Smooth muscle cell (in vitro differentiated cells): ENCODE measurements at regions not wholly inside any gene's neighbourhood (a gene's known extent, or its start where the extent isn't known, plus 50 kb on each side); places are given as distances from the start of the nearest gene placed in this dataset.

Experiments
- DNase-seq: peaks from one replicate; lab custom pipeline; 2025; ENCODE audit not compliant: unreplicated experiment; lab: John Stamatoyannopoulos, UW
- H2AFZ ChIP-seq: fragments of 200-600 bp; sonication (generic); 2 replicates; pipeline ENCODE4 v1.6.0; 2016; ENCODE audit warnings: antibody characterized with exemption, low read depth, mild to moderate bottlenecking
- H3F3A ChIP-seq: fragments of 200-600 bp; sonication (generic); 2 replicates; pipeline ENCODE4 v1.6.0; 2017; ENCODE audit warnings: antibody characterized with exemption, low read depth
- H3K27ac ChIP-seq: fragments of 200-600 bp; sonication (generic); 2 replicates; pipeline ENCODE4 v1.5.1; 2016; ENCODE audit warnings: low read depth, mild to moderate bottlenecking
- H3K27me3 ChIP-seq: fragments of 200-600 bp; sonication (generic); 2 replicates; pipeline ENCODE4 v1.6.1; 2016; ENCODE audit warnings: low read depth, mild to moderate bottlenecking
- H3K36me3 ChIP-seq: fragments of 200-600 bp; sonication (generic); 2 replicates; pipeline ENCODE4 v1.5.1; 2016; ENCODE audit warnings: low read depth
- H3K4me1 ChIP-seq: fragments of 200-600 bp; sonication (generic); 2 replicates; pipeline ENCODE4 v1.5.1; 2016; ENCODE audit warnings: low read depth
- H3K4me2 ChIP-seq: fragments of 200-600 bp; sonication (generic); 2 replicates; pipeline ENCODE4 v1.6.0; 2016; ENCODE audit warnings: mild to moderate bottlenecking
- H3K4me3 ChIP-seq: fragments of 200-600 bp; sonication (generic); 2 replicates; pipeline ENCODE4 v1.5.1; 2016; ENCODE audit warnings: mild to moderate bottlenecking
- H3K79me2 ChIP-seq: fragments of 200-600 bp; sonication (generic); 2 replicates; pipeline ENCODE4 v1.6.0; 2016; ENCODE audit warnings: low read depth, mild to moderate bottlenecking
- H3K9ac ChIP-seq: fragments of 200-600 bp; sonication (generic); 2 replicates; pipeline ENCODE4 v1.6.0; 2016; ENCODE audit warnings: low read depth
- H3K9me3 ChIP-seq: fragments of 200-600 bp; sonication (generic); replicated peaks from 2 replicates; pipeline ENCODE4 v1.5.1; 2016; ENCODE audit warnings: low read depth
- H4K20me1 ChIP-seq: fragments of 200-600 bp; sonication (generic); 2 replicates; pipeline ENCODE4 v1.6.0; 2016; ENCODE audit warnings: low read depth
- WGBS: methylation state at CpG from one replicate; pipeline ENCODE4 v1.1.7; 2016; ENCODE audit warnings: low lambda C conversion rate; 5-methylcytosine and 5-hydroxymethylcytosine counted together
- TF ChIP-seq, protein P1 (sequence below): fragments of 200-600 bp; sonication (generic); IDR thresholded peaks from 2 replicates; pipeline ENCODE4 v1.5.1; 2017; ENCODE audit warnings: borderline replicate concordance, mild to moderate bottlenecking, antibody characterized with exemption; ENCODE audit not compliant: insufficient read depth, poor library complexity, severe bottlenecking

DNA sequence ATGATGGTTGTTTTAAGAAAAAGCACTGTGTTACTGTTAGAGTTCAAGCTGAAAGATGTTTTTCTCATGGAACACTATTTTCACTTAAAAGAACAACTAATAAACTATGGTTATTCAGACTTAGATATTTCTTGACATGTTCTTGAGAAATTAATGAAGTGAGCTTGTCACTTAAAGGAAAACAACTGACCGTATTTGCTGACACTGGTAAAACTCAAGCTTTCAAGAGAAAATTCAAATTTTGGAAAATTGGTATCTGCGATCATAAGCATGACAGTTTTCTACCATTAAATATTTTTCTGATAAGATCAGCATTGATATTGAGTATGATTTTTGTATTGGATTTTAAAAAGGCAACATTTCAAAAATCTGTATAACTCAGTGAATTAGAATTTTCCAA lies 549.5 kb upstream of the ACTRT1 start:
- H3K9ac ChIP-seq, result no peak overlapping the region
- H3K79me2 ChIP-seq, result no peaks in the 10 kb centered on the region
- H3K4me3 ChIP-seq, result no peak overlapping the region
- no peaks in the 10 kb centered on the region for H3K27me3 ChIP-seq
- 89% methylated on average over 2 of the region's 2 CpGs for WGBS
- no peaks in the 10 kb centered on the region for H3K9me3 ChIP-seq
- no peak overlapping the region for H2AFZ ChIP-seq
- no peaks in the 10 kb centered on the region for H3K36me3 ChIP-seq
- no peaks in the 10 kb centered on the region for H3F3A ChIP-seq
- TF ChIP-seq, protein P1, sequence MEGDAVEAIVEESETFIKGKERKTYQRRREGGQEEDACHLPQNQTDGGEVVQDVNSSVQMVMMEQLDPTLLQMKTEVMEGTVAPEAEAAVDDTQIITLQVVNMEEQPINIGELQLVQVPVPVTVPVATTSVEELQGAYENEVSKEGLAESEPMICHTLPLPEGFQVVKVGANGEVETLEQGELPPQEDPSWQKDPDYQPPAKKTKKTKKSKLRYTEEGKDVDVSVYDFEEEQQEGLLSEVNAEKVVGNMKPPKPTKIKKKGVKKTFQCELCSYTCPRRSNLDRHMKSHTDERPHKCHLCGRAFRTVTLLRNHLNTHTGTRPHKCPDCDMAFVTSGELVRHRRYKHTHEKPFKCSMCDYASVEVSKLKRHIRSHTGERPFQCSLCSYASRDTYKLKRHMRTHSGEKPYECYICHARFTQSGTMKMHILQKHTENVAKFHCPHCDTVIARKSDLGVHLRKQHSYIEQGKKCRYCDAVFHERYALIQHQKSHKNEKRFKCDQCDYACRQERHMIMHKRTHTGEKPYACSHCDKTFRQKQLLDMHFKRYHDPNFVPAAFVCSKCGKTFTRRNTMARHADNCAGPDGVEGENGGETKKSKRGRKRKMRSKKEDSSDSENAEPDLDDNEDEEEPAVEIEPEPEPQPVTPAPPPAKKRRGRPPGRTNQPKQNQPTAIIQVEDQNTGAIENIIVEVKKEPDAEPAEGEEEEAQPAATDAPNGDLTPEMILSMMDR, result no peak
- no peak for DNase-seq
- no peak overlapping the region for H3K27ac ChIP-seq
- no peaks in the 10 kb centered on the region for H3K4me1 ChIP-seq
- H4K20me1 ChIP-seq, result no peaks in the 10 kb centered on the region
- no peak overlapping the region for H3K4me2 ChIP-seq

DNA sequence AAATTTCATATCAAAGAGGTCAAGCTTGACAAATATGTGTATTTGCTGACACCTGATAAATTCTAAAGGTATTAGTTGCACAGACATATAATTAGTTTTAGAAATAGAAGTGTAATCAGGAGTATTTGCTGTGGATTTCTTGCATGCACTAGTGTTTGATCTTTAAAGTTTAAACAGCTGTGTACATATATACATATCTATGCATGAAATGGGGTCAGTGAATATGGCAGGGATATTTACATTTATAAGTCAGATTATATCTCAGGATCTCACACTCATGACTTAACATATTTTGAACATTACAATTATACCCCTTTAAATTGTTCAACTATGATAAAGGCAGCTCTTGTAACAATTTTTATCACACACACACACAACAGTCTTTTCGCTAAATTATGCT lies 547.4 kb upstream of the ACTRT1 start:
- H3K4me2 ChIP-seq, result no peak overlapping the region
- H3K9ac ChIP-seq, result no peak overlapping the region
- no peak overlapping the region for H3K27ac ChIP-seq
- no peaks in the 10 kb centered on the region for H4K20me1 ChIP-seq
- H3K79me2 ChIP-seq, result no peaks in the 10 kb centered on the region
- peaks cover 4% of the 10 kb centered on the region for H3K9me3 ChIP-seq
- no peak overlapping the region for H3K4me3 ChIP-seq
- H3K27me3 ChIP-seq, result no peaks in the 10 kb centered on the region
- WGBS, result 68% methylated on average over 1 of the region's 1 CpG
- H3K36me3 ChIP-seq, result no peaks in the 10 kb centered on the region
- H3F3A ChIP-seq, result no peaks in the 10 kb centered on the region
- H2AFZ ChIP-seq, result no peak overlapping the region
- no peaks in the 10 kb centered on the region for H3K4me1 ChIP-seq
- no peak for DNase-seq
- TF ChIP-seq, protein P1, result no peak

DNA sequence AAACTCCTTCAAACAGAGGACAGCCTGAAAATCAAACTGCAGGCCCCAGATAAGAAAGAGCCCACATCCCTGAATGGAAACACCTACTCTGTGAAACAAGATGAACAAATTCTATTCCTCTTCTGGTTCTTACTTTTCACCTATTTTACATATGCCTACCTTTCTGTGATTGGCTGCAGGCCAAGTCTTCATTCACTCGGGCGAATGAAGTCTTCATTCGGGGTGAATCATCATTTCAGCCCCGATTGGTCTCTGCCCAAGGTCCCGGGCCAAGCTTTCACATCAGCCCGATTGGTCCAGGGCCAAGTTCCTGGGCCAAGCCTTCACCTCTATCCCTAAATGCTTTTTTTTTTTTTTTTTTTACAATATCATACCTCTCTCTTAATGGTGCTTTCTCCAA lies 529.8 kb upstream of the ACTRT1 start:
- Histone ChIP-seq H2AFZ (no peak overlapping the region), H3K27me3 (no peaks in the 10 kb centered on the region), H3F3A (no peaks in the 10 kb centered on the region), H3K27ac (no peak overlapping the region), H3K4me2 (no peak overlapping the region), H3K4me3 (no peak overlapping the region), H3K36me3 (no peaks in the 10 kb centered on the region), H3K79me2 (no peaks in the 10 kb centered on the region), H3K9ac (no peak overlapping the region), H3K9me3 (no peaks in the 10 kb centered on the region), H4K20me1 (no peaks in the 10 kb centered on the region), H3K4me1 (no peaks in the 10 kb centered on the region)
- DNase-seq, result no peak
- 82% methylated on average over 6 of the region's 6 CpGs for WGBS
- TF ChIP-seq, protein P1, result no peak

DNA sequence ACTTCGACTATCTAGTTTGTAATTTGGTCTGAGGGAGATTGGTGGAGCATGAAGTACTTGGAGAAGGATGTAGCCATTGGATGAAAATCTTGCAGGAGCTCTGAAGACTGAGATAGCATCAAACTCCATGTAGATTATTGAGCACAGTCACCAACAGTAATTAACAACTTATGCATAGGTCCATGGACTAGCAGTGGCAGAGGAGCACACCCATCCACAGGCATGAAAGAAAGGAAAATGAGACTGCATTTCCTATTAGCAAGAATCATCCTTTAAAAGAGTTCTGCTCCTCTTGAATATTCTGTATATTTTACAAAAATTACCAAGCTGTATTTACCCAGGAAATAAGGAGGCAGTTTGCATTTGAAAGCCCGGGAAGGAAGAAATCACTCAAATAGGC lies 529.4 kb upstream of the ACTRT1 start:
- no peaks in the 10 kb centered on the region for H3K79me2 ChIP-seq
- H2AFZ ChIP-seq, result no peak overlapping the region
- H3K36me3 ChIP-seq, result no peaks in the 10 kb centered on the region
- no peak overlapping the region for H3K9ac ChIP-seq
- no peaks in the 10 kb centered on the region for H4K20me1 ChIP-seq
- no peak overlapping the region for H3K4me3 ChIP-seq
- H3F3A ChIP-seq, result no peaks in the 10 kb centered on the region
- no peaks in the 10 kb centered on the region for H3K4me1 ChIP-seq
- H3K27ac ChIP-seq, result no peak overlapping the region
- no peaks in the 10 kb centered on the region for H3K27me3 ChIP-seq
- TF ChIP-seq, protein P1, result no peak
- no peak overlapping the region for H3K4me2 ChIP-seq
- 73% methylated on average over 2 of the region's 2 CpGs for WGBS
- no peak for DNase-seq
- H3K9me3 ChIP-seq, result no peaks in the 10 kb centered on the region
